ENCODE measurements at regions not wholly inside any gene's neighbourhood (a gene's known extent, or its start where the extent isn't known, plus 50 kb on each side); places are given as distances from the start of the nearest gene placed in this dataset.

- no peak for TF ChIP-seq CTCF (conservative IDR thresholded peaks at IDR 0.05)
- TF ChIP-seq EZH2 (IDR thresholded peaks at IDR 0.05; ENCODE audit: low read depth), result no peak
Observed at GRCh38 chr2:41040782-41041520, 589.1 kb upstream of the SLC8A1 start.

Data from PC-9 (cell line).